NB4 (cell line): ENCODE measurements at regions not wholly inside any gene's neighbourhood (a gene's known extent, or its start where the extent isn't known, plus 50 kb on each side); places are given as distances from the start of the nearest gene placed in this dataset.

Source experiments
- CTCF ChIP-seq: IDR thresholded peaks from one replicate; pipeline ENCODE4 v1.5.1; 2012; ENCODE audit warnings: low read depth, low read length
- MYC ChIP-seq: IDR thresholded peaks from 2 replicates; pipeline ENCODE4 v1.6.1; 2011; ENCODE audit warnings: low read depth, low read length
- POLR2A ChIP-seq: IDR thresholded peaks from 2 replicates; pipeline ENCODE4 v1.6.1; 2011; ENCODE audit warnings: mild to moderate bottlenecking; ENCODE audit not compliant: insufficient read length; ENCODE audit errors: extremely low read depth

DNA sequence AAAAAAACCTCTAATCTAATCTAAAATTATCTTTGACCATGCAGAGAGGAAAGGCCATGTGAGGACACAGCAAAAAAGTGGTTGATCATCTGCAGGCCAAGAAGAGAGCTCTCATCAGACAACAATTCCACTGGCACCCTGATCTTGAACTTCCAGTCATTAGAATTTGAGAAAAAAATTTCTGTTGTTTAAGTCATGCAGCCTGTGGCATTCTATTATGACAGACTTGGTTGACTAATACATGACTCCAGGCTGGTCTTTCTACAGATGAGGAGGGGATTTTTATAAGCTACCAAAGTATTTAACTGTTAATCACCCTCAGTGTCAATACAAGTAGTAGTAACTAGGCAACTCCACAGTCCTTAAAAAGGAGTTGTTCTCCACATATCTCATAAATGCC is 358.5 kb upstream of the RGMB start:
- TF ChIP-seq CTCF (no peak), POLR2A (no peak), MYC (no peak)
